Glomerular visceral epithelial cell (primary cell): ENCODE measurements at regions not wholly inside any gene's neighbourhood (a gene's known extent, or its start where the extent isn't known, plus 50 kb on each side); places are given as distances from the start of the nearest gene placed in this dataset.
"Not testable (repeated sequence)": the region's sequence is repeated elsewhere in the genome, so short reads cannot be mapped to it uniquely, and the experiment has no call there.

ENCODE experiments used
- DNase-seq: peaks from one replicate; pipeline ENCODE4 v3.0.0-alpha.2; 2016; ENCODE audit errors: extremely low spot score

DNA sequence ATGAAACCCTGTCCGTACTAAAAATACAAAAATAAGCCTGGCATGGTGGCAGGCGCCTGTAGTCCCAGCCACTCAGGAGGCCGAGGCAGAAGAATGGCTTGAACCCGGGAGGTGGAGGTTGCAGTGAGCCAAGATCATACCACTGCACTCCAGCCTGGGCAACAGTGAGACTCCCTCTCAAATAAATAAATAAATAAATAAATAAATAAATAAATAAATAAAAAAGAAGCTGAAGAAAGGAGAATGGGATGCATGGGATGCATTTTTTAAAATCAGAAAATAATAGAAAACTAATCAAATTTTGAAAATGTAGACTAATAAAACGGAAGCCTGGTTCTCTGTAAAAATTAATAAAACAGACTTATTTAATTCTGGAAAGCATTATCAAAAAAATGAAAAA lies 171.1 kb upstream of the CCNG1 start:
- DNase-seq: not testable (repeated sequence)

DNA sequence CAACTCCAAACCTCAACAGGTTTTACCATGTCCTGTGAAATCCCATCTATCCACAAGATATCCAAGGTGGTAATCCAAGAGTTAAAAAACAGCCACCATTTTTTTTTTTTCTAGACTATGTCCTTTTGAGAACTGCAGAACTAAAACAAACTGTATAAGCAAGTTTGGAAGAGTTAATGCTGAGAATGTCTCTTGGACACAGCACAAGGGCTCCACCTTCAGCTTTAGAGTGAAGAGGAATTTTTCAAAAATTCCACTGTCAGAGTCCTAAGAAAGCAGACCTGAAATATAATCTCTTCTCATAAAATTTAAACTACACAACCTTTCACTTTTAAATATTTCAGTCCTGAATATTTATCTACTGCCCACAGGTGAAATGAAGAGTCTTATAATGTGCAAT lies 167.8 kb upstream of the CCNG1 start:
- no peak for DNase-seq

DNA sequence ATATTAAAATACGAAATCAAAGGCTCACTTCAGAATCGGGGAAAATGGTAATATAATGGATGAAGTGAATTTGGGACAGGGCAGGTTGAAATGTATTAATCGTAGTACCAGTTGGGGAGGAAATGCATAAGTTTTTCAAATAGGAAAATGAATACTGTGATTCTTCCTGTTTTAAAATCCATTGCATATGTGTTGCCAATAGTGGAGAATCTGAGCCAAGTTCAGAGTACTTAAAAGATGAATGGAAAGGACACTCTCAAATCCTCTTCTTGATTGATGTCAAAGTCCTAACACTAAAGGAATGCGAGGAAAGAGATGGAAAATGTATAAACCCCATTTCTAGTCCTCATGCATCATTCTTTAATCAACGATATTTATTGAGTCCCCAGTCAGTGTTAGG lies 160.9 kb upstream of the CCNG1 start:
- DNase-seq: no peak

DNA sequence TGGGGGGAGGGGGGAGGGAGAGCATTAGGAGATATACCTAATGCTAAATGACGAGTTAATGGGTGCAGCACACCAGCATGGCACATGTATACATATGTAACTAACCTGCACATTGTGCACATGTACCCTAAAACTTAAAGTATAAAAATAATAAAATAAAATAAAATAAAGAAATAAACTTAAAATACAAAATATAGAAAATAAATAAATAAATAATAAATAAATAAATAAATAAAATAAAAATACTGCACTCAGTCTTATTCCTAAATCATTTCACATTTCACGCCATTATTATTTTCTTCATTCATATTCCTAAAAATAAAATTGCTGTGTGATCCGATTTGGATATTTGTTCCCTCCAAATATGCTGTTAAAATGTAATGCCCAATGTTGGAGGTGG lies 156.5 kb upstream of the CCNG1 start:
- DNase-seq: not testable (repeated sequence)

DNA sequence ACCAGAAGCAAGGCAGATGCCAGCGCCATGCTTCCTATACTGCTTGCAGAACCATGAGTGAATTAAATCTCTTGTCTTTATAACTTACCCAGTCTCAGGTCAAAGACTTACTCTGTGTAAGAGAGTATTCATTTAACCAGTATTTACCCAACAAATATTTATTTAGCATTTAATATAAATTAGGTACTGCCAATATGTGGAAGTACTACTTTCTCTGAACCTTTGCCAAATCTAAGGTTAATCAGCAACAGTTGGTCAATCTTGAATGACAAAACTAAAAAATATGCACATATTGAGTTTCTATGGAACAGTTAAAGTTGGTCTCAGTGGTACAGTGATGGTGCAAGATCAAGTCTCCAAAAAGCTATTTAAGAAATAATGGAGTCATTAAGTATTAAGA lies 155.9 kb upstream of the CCNG1 start:
- no peak for DNase-seq

DNA sequence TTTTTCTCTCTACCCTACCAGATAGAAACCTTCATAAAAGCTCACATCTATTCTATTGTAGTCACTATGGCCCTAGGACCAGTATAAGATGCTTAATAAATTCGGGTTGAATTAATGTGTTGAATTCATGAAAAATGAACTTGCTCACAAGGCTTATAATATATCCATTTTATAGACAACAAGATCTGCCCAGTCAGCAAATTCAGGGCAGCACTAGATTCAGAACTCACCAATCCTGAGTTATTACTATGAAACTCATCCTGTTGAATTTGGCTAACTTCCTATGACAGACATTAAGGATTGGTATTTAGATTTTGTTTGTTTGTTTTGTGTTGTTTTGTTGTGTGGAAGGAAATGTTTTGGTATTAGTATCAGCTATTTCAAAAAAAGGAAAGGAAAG lies 143.6 kb upstream of the CCNG1 start:
- no peak for DNase-seq

DNA sequence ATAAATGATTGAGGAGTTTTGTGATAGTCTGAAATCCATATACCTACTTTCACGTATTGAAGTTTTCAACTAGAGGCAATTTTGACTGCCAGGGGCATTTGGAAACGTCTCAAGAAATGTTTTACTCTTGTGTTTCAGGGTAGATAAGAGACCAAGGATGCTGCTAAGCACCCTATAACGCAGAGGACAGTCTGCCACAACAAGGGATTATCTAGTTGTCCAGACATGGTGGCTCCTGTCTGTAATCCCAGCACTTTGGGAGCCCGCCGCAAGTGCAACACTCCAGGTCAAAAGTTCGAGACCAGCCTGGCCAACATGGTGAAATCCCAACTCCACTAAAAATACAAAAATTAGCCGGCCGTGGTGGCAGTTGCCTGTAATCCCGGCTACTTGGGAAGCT lies 133.7 kb upstream of the CCNG1 start:
- no peak for DNase-seq

DNA sequence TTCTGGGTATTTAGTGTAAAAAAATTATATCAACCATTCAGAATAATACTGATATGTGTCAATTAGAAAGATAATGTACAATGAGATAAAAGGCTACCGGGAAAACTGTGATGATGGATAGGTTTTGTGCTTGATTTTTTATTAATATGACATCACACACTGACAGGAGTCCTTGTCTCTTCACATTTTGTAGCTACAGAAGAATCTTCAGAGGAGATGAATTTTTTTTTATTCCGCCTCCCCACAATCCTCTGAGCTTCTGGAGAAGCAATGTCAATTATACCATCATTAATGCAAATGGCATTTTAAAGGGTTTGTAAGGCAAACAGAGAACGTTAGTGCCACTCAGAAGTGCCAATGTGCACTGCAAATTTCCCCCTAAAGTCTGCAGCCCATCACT lies 131.7 kb upstream of the CCNG1 start:
- no peak for DNase-seq

DNA sequence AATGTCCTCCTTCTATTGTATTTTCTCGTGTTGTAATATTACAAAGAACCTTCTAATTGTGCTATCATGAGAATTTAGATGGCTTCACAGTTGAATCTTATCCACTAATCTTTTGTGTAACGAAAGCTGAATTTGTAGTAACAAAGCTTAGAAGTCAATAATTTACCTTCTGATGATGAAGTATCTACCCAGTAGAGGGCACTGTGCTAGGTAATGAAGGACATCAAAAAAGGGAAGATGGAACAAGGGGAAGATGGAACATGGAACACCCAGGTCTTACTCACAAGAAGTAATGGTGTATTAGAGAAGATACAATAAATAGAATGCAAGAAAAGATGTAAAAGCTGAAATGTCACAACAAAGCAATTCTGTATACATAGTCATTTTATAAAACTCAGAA lies 131.0 kb upstream of the CCNG1 start:
- DNase-seq: peak; percentile 2

DNA sequence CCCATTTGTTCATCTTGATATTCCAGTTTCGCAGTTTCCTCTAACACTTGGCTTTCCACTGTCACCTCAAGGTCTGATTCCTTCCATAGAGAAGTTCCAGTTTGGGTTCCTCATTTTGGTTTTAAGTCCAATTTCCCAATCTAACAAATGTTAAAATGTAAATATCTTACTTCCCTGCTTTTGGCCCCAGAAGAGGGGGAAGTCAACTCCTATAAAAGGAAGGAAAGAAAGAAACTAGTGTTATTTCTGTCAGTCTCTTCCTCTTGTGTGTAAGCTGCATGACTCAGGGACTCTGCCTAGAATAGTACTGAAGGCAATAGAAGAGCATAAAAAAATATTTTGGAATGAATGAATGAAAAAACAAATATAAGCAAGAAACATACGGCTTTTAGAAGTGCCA lies 127.5 kb upstream of the CCNG1 start:
- no peak for DNase-seq

DNA sequence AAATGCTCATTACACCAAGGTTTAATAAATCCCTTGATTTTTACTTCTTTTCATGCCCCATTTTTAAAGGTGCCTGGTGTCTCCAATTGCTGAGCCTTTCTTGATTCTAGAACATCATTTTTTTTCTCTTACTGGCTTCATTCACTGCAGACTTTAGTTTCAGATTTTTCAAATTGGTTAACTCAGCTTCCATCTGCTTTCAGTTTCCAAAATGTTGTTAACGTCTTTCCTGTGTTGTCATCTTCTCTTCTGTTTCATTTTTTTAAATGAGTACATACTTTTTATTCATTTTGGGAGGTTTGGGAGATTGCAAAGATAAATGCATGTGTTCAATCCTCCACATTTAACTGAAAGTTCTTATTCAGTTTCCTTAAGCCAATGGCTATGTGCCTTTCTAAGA lies 126.4 kb upstream of the CCNG1 start:
- no peak for DNase-seq

DNA sequence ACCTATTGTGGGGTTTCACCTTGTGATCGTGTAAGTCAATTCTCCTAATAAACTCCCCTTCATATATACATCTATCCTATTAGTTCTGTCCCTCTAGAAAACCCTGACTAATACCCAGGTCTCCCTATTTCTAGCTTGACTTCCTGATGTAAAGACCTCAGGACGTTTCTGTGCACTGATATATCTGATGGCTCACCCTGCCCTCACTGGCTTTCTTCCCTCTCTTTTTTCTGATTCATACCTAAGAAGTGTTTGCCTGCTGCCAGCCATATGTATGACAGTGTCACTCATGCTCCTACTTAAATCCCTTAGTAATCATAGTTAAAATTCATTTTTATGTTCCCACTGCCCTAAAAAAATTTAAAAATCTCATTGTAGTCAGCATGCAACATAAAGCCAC lies 124.8 kb upstream of the CCNG1 start:
- no peak for DNase-seq

DNA sequence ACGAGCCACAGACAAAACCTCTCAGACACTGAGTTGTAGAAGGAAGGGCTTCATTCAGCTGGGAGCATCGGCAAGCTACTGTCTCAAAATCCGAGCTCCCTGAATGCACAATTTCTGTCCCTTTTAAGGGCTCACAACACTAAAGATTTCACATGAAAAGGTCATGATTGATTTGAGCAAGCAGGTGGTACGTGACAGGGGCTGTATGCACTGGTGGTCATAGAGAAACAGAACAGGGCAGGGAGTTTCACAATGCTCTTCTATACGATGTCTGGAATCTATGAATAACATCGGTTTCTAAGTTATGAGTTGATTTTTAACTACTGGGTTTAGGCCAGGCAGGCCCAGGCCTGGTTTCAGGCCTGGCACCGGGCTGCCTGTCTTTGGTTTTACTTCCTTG lies 124.3 kb upstream of the CCNG1 start:
- not testable (repeated sequence) for DNase-seq

DNA sequence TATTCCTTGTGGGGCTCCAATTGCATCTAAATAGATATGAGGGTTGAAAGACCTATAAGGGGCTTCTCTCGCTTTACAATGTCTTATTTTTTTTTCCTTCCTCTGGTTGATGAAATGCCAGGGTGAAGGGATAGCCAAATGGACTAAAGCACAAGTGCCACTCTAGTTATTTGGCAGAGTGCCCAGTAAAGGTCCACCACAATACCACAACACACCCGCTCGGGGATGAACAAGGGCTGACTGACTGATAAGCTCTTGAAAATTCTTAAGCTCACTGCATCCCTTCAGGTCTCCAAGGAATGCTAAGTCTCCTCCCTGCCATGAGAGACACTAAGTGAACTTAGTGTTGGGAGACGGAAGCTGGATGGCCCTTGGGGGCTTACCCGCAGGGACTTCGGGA lies 121.0 kb upstream of the CCNG1 start:
- DNase-seq: peak; percentile 32

DNA sequence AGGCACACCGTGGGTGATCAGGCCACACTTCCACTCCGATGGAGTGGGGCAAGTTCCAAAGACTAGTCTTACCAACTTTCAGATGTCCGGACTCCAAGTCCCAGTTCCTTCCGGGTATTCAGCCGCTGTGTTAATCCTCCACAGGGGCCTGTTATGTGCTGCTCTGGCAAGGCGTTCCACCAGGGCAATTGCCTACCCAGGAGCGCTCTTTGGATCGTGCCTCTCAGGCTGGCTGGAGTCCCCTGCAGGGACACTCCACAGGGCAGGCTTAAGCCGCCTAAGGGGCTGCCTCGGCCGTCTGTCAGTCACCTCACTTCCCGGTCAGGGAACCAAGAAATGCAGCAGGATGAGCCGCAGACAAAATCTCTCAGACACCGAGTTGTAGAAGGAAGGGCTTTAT lies 118.7 kb upstream of the CCNG1 start:
- no peak for DNase-seq

DNA sequence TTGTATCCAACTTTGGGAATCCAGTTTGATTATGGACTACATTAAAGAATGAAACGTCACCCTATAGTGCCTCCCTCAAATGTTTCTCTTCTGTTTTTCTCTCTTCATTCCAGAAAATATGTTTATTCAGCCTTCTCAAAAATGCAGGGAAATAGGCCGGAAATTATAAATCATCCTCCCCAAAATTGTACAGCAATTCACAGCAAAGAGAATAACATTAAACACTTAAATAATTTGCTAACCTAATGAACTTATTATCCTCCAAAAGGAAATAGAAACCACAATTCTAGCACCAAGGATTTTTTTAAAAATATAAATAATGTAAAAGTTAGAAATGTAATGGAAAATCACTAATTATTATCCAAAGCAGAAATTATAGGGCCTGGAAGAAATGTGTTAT lies 115.9 kb upstream of the CCNG1 start:
- DNase-seq: no peak

DNA sequence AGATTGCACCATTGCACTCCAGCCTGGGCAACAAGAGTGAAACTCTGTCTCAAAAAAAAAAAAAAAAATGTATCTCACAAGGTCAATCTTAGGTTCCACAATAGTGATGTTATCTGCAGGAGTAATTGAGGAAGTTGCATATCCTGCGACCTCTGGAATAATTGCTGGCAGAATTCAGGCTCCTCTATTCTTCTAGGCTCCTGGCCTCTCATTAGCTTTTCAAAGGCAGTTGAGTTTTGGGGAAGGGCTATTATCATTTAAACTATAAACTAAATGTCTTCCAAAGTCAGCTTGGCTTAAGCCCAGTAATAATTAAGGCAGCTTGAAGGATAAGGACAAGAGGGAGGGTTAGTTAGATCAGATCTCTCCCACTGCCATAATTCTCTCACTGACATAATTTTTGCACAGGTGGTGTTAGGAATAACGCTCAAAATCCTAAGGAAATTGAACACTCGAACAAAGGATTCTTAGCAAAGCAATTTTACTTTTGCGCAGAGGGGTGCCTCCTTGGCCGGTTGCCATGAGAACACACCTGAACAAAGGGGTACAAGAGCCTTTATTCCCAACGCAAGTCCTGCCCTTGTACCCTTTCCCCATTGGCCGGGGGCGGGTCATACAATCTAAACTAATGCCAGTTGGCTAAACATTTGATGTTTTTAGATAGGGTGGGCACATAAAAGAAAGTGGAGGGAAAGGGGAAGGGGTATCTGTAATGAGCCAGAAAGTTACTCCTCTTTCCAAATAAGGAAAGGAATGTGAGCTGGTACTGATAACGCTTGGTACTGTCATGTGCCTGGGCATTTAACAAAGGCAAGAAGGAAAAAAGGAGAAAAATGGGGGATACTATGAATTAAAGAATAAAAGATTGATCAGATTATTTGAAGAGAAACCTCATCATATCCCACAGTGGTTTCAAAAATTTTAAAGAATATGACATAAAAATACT lies 106.4 kb upstream of the CCNG1 start:
- DNase-seq: no peak

DNA sequence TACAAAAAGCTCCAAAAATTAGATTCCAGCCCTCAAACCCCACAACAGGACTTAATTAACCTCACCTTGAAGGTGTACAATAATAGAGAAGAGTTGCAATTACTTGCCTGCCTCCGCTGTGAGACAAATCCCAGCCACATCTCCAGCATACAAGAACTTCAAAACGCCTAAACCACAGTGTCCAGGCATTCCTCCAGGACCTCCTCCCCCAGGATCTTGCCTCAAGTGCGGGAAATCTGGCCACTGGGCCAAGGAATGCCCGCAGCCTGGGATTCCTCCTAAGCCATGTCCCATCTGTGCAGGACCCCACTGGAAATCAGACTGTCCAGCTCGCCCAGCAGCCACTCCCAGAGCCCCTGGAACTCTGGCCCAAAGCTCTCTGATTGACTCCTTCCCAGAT lies 101.3 kb upstream of the CCNG1 start:
- not testable (repeated sequence) for DNase-seq

DNA sequence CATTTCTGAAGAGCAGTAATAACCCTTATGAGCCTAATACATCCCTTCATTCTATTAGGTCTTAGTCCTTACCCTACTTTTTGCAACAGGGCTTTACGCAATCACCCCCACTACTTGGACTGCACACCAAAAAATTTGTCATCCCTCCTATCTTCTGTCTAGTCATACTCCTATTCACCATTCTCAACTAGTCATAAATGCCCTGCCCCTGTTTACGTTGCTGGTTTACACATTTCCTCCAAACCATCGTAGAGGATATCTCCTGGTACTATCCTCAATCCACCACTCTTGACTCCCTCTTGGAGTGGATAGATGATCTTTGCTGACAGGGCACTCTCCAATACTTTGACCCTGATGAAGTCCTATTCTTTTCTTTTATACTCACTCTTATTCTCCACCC lies 98.2 kb upstream of the CCNG1 start:
- DNase-seq: no peak

DNA sequence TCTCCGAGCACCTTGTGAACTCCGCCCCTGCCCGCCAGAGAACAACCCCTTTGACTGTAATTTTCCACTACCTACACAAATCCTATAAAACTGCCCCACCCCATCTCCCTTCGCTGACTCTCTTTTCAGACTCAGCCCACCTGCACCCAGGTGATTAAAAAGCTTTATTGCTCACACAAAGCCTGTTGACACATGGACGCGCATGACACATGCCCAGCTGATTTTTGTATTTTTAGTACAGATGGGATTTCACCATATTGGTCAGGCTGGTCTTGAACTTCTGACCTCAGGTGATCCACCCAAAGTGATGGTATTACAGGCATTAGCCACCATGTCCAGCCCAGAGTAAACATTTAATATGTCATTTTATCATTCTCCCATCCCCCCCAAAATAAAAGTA lies 97.0 kb upstream of the CCNG1 start:
- not testable (repeated sequence) for DNase-seq

DNA sequence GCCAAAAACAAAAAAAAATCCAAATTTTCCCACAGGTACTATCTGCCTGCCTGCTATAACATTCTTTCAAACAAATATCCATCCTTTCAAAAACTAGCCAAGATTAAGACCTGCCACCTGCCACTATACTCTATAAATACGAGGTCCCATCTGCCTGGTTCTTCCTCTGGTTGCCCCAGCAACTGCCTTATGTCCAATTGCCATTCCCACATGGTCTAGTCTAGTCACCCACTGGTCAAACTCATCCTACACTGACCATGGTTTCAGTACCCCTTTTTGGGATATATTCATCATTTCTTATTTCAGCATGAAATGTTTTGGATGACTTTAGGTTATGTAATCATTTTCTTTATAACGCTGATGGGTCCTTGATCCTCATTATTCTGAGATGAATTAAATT lies 95.1 kb upstream of the CCNG1 start:
- no peak for DNase-seq

DNA sequence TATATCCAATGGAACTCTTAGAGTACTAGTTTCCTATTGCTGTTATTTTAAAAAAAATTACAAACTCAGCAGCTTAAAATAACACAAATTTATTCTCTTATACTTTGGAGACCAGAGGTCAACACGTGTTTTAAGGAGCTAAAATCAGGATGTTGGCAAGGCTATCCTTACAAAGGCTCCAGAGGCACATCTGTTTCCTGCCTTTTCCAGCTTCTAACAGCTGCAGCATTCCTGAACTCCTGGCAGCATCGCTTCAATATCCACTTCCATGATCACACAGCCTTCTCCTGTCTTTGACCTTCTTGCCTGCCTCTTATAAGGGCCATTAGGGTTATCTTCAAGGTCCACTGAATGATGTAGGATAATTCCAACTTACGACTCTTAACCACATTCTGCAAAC lies 92.2 kb upstream of the CCNG1 start:
- DNase-seq: no peak

DNA sequence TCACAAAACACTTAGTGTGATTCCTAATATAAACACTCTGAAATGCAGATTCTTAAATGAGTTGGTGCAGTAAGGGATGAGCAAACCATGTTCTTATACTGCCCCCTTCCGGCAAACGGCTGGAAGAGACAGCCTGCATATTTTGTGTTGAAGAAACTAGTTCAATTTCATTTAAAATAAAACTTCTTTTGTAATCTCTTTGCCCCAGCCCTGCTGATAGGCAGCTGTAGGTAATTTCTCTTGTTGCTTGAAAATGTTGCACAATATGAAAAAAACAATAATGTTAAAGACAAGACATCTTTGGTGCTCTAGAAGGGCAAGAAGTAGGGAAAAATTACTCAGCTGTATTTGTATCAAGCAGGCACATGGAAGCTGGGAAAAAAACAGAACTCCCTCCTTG lies 89.7 kb upstream of the CCNG1 start:
- DNase-seq: peak; percentile 59

DNA sequence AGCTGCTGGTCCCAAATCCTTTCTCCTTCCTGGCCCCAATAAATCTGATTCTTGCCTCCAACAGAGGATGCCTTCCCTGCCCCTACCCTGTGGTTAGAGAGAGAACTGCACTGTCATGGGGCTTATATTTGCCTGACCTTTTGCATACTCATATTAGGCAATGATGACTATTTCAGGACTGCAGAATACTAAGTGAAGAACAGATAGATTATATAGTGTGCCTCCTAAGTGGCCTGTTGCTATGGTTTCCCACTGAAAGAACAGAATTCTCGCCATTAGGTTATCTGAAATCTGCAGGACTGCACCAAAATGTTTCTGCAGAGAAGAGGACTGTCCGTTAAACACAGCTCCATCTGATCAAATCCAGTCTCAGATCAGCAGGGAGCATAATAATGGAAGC lies 87.3 kb upstream of the CCNG1 start:
- DNase-seq: no peak
